Heart right ventricle (tissue), 16 donors: ENCODE measurements at regions not wholly inside any gene's neighbourhood (a gene's known extent, or its start where the extent isn't known, plus 50 kb on each side); places are given as distances from the start of the nearest gene placed in this dataset.

Experiments
- ATAC-seq, 8 donors: fragments of 200-7000 bp; cut with Tn5 transposase; one replicate each; pipeline ENCODE4 v1.9.1; 2020; ENCODE audit warnings: mild to moderate bottlenecking in 8 of 8, moderate library complexity in 8 of 8, moderate number of reproducible peaks in 1 of 8
- DNase-seq, 2 donors: peaks; one replicate each; pipeline ENCODE4 v3.0.0-alpha.2; 2020
- H3K27ac ChIP-seq, 10 donors: fragments of 200-600 bp; sonication (generic) in 2 of 10; one replicate each; pipeline versions ENCODE4 v1.5.0 to v1.8.0; 2020 to 2022; ENCODE audit warnings: mild to moderate bottlenecking in 3 of 10
- H3K27me3 ChIP-seq, 7 donors: fragments of 200-600 bp; one replicate each; pipeline ENCODE4 v1.8.0; 2021 to 2022; ENCODE audit warnings: mild to moderate bottlenecking in 2 of 7
- H3K36me3 ChIP-seq, 9 donors: fragments of 200-600 bp; sonication (generic) in 1 of 9; one replicate each; pipeline versions ENCODE4 v1.5.0 to v1.8.0; 2020 to 2022; ENCODE audit warnings: mild to moderate bottlenecking in 2 of 9
- H3K4me1 ChIP-seq, 9 donors: fragments of 200-600 bp; sonication (generic) in 1 of 9; one replicate each; pipeline versions ENCODE4 v1.5.0 to v1.8.0; 2020 to 2022; ENCODE audit warnings: mild to moderate bottlenecking in 4 of 9
- H3K4me3 ChIP-seq, 10 donors: fragments of 200-600 bp; sonication (generic) in 2 of 10; one replicate each; pipeline versions ENCODE4 v1.5.0 to v1.8.0; 2020 to 2022; ENCODE audit warnings: mild to moderate bottlenecking in 7 of 10, moderate library complexity in 2 of 10
- H3K9me3 ChIP-seq, 11 donors: fragments of 200-600 bp in 10 of 11; sonication (generic) in 2 of 11; one replicate each; pipeline versions ENCODE4 v1.5.0 to v1.8.0; 2013 to 2022; ENCODE audit warnings: mild to moderate bottlenecking in 2 of 11, control low read depth in 1 of 11, moderate library complexity in 1 of 11
- CTCF ChIP-seq, 9 donors: fragments of 200-600 bp; sonication (generic) in 2 of 9; IDR thresholded peaks; one replicate each; pipeline versions ENCODE4 v1.5.0 to v1.8.0; 2021 to 2022; ENCODE audit warnings: antibody characterized with exemption in 9 of 9, mild to moderate bottlenecking in 5 of 9, moderate library complexity in 1 of 9
- WGBS, 2 donors: extraction: QIAGEN DNeasy Blood & Tissue Kit; methylation state at CpG; one replicate each; pipeline ENCODE4 v1.1.7; 2013; ENCODE audit warnings: inconsistent platforms in 1 of 2; 5-methylcytosine and 5-hydroxymethylcytosine counted together
- intact Hi-C, 10 donors: fragments of 100-400 bp; cut with DNase I; formaldehyde crosslinking; loops; one replicate each; pipeline versions ENCODE4 v1.11.1 to v1.14.2; 2022
- donor health status: Arrhythmogenic right ventricular cardiomyopathy.
- donor health status: ischemic (EF 13 %, LVEDD 7.1; RV severe dilation, severe dysfunction).
- donor health status: healthy with polysubstance abuse.
- donor health status: DM: no; HTN: yes; CAD: no.
- donor health status: DM: no; HTN: no; CAD: no.
- donor health status: ischemic (EF 25% LVEDD 6.9; RV normal size, moderate dysfunction).
- donor health status: ischemic (EF 25% LVEDD 5.7; RV mildly dilated, moderate dysfunction).
- donor health status: healthy.
- donor health status: DM: yes; HTN: yes; CAD: no.
- donor health status: Ischemic cardiomyopathy.
- donor health status: ischemic (EF 35%, LVEDD 5.7; RV mildly dilated, moderate dysfunction).
- donor health status: nonischemic (EF 11% LVEDD 7.7; RV severe dilation, severe dysfunction).
- donor health status: DM: yes; HTN: yes; CAD: no.
- donor health status: PGD.
- donor health status: ischemic (EF 29% LVEDD 5.4; RV normal size, mild dysfunction).
- donor health status: nonischemic (EF 23%, LVEDD 6.1; RV moderate dilation, normal function).

DNA sequence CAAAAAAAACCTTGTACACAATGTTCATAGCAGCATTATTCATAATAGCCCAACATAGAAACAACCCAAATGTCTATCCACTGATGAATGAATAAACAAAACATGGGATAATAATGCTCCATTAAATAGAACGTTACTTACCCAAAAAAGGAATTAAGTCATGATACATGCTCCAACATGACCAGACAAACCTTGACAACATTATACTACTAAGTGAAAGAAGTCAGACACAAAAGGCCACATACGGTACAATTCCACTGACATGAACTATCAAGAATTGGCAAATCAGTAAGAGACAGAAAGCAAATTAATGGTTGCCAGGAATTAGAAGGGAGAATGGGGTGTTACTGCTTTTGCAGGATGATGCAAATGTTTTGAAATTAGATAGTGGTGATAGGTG is 193.8 kb upstream of the SHISA6 start:
- ATAC-seq: no peak
- intact Hi-C loops: no loop called here
- no peak overlapping the region for H3K4me3 ChIP-seq
- TF ChIP-seq CTCF (IDR thresholded peaks at IDR 0.05): no peak
- no peaks in the 10 kb centered on the region for H3K4me1 ChIP-seq
- no peaks in the 10 kb centered on the region for H3K36me3 ChIP-seq
- H3K27me3 ChIP-seq: no peaks in the 10 kb centered on the region
- no peaks in the 10 kb centered on the region for H3K9me3 ChIP-seq
- H3K27ac ChIP-seq: no peak overlapping the region
- WGBS, 2 donors: 80 to 88% methylated on average over 2 of the region's 2 CpGs
- DNase-seq: no peak

- 58 to 75% methylated on average over 1 of the region's 1 CpG for WGBS, 2 donors
- H3K4me3 ChIP-seq: no peak overlapping the region
- H3K9me3 ChIP-seq: peaks cover 0 to 4% (median 0%) of the 10 kb centered on the region in 11 donors
- TF ChIP-seq CTCF (IDR thresholded peaks at IDR 0.05): no peak
- no peaks in the 10 kb centered on the region for H3K4me1 ChIP-seq
- no peaks in the 10 kb centered on the region for H3K36me3 ChIP-seq
- ATAC-seq (no peak), DNase-seq (no peak)
- no peak overlapping the region for H3K27ac ChIP-seq
- H3K27me3 ChIP-seq: no peaks in the 10 kb centered on the region
- intact Hi-C loops: no loop called here
Observed at GRCh38 chr17:11039342-11039741, 201.5 kb upstream of the PIRT start.

DNA sequence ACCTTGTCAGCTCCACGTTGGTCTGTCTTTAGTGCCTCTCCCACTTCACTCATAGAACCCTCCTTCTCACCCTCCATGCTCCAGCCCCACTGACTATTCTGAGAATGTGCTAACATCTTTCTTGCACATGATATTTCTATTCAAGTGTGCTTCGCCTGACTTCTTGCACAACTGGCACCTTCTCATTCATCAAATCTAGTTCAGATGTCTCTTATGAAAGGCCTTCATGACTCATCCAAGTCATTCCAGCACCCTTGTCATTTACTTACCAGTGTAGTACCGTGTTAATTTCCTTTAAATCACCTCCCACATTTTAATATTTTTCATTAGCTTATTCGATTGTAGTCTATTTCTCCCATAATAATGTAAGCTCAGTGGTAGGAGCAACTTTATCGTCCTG is 197.8 kb upstream of the PIRT start:
- TF ChIP-seq CTCF (IDR thresholded peaks at IDR 0.05): no peak
- no peaks in the 10 kb centered on the region for H3K36me3 ChIP-seq
- intact Hi-C loops: no loop called here
- DNase-seq: no peak
- 70 to 72% methylated on average over 5 of the region's 5 CpGs for WGBS, 2 donors
- H3K27me3 ChIP-seq: no peaks in the 10 kb centered on the region
- H3K4me1 ChIP-seq: no peaks in the 10 kb centered on the region
- no peak overlapping the region for H3K27ac ChIP-seq
- no peak for ATAC-seq
- H3K4me3 ChIP-seq: no peak overlapping the region
- H3K9me3 ChIP-seq: peaks cover 0 to 14% (median 0%) of the 10 kb centered on the region in 11 donors

DNA sequence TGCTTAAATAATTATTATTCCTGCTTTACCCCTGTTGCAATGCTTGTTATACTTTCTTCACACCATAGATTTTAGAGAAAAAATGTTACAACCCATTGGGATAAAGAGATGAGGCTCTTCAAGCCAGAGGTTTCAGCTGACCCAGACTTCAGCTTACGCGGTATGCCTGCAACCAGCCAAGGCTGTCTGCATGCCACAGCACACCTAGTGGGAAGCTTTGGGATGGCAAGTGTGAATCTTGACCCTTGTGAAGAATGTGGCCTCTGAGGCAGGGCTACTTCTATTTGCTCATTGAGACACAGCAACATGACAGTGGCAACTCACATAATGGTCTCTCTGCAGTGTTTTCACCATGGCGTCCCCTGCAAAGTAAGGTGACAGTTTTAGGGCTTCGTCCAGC is 193.9 kb upstream of the PIRT start:
- Histone ChIP-seq H3K36me3 (no peaks in the 10 kb centered on the region), H3K4me1 (no peaks in the 10 kb centered on the region), H3K27ac (no peak overlapping the region), H3K4me3 (no peak overlapping the region), H3K27me3 (no peaks in the 10 kb centered on the region), H3K9me3 (peaks cover 0 to 14% (median 0%) of the 10 kb centered on the region in 11 donors)
- 83% methylated on average over 4 of the region's 4 CpGs for whole genome bisulfite sequencing, 2 donors
- intact Hi-C loops: no loop called here
- TF ChIP-seq CTCF (IDR thresholded peaks at IDR 0.05): no peak
- DNase-seq: no peak
- no peak for ATAC-seq

- TF ChIP-seq CTCF (IDR thresholded peaks at IDR 0.05): no peak
- H3K9me3 ChIP-seq: peaks cover 0 to 14% (median 0%) of the 10 kb centered on the region in 11 donors
- WGBS, 2 donors: 85 to 87% methylated on average over 3 of the region's 3 CpGs
- no peaks in the 10 kb centered on the region for H3K36me3 ChIP-seq
- no peak for ATAC-seq
- no peak overlapping the region for H3K27ac ChIP-seq
- no peak for DNase-seq
- intact Hi-C loops: no loop called here
- no peak overlapping the region for H3K4me3 ChIP-seq
- H3K4me1 ChIP-seq: no peaks in the 10 kb centered on the region
- no peaks in the 10 kb centered on the region for H3K27me3 ChIP-seq
Observed at GRCh38 chr17:11029791-11030190, 191.9 kb upstream of the PIRT start.
